ENCODE measurements at regions not wholly inside any gene's neighbourhood (a gene's known extent, or its start where the extent isn't known, plus 50 kb on each side); places are given as distances from the start of the nearest gene placed in this dataset.
"Not testable (repeated sequence)": the region's sequence is repeated elsewhere in the genome, so short reads cannot be mapped to it uniquely, and the experiment has no call there.

DNA sequence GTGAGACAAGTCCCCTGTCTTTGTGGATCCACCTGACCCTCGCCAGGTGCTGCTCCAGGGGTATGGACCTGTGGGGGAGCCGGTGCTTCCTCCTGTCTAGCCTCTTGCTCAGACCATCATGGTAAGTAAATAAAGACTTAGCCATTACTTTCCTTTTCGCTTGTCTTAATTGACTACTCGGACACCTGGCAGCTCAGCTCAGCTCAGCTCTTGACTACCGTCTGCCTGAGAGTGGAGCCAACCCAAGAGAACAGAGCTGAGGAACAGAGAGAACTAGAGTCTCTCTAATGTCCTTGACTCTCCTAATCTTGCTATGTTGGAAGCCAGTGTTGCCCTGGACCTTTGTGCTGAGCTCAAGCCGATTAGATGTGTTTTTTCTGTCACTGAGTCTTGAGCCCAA, 170.3 kb upstream of the CXCR4 start:
- DNase-seq (ENCODE audit: low read depth, low spot score) = no peak

DNA sequence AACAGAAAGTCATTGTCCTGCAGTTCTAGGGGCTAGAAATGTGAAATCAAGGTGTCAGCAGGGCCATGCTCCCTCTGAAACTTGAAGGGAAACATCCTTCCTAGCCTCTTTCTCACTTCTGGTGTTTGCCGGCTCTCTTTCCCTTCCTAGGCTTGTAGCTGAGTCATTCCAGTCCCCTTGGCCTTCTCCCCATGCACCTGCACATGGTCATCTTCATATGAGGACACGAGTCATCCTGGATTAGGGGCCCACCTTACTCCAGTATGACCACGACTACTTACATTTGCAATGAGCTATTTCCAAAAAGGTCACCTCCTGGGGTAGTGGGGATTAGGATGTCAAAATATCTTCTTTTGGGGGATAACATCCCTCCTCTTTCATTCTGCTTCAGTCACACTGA, 168.5 kb upstream of the CXCR4 start:
- DNase-seq (ENCODE audit: low read depth, low spot score) = no peak

GRCh38 chr2:136284226-136285119, 166.5 kb upstream of the CXCR4 start:
- DNase-seq (ENCODE audit: low read depth, low spot score) = no peak

- no peak for DNase-seq (ENCODE audit: low read depth, low spot score)
Measured at GRCh38 chr2:136282251-136282650, 164.3 kb upstream of the CXCR4 start.

- DNase-seq (ENCODE audit: low read depth, low spot score) = no peak
Measured at GRCh38 chr2:136281281-136282114, 163.5 kb upstream of the CXCR4 start.

GRCh38 chr2:136266346-136266745, 148.4 kb upstream of the CXCR4 start:
- DNase-seq (ENCODE audit: low read depth, low spot score) = not testable (repeated sequence)

DNA sequence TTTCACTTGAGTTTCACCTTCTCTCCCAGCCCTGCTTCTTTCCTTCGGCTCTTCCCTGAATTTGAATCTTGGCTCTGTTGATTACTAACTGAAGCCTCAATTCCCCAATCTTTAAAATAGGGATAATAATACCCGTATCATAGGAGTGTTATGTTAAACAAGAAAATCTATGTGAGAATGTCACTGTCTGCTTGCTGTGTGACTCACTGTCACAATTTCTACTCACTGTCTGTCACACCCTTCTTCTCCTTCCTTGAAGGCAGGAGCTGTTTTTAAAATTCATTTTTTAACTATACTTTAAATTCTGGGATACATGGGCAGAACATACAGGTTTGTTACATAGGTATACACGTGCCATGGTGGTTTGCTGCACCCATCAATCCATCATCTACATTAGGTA, 141.6 kb upstream of the CXCR4 start:
- DNase-seq (ENCODE audit: low read depth, low spot score) = no peak

DNA sequence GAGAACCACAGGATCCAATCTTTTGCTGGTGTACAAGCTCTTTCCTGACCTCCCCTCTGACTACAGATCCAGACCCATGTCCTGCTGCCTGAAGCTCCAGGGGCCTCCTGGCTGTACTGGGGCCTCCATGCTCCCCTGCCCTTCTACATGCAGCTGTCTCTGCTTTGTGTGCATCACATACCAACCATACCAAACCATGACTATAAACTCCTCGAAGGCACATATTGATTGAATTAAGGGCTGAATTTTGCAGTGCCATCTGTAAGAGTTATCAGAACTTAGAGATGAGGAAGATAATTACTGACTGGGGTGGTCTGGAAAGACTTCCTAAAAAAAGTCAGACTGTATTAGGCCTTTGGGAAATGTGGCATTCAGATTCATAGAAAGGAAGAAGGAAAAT, 139.9 kb upstream of the CXCR4 start:
- no peak for DNase-seq (ENCODE audit: low read depth, low spot score)

GRCh38 chr2:136255648-136256461, 137.9 kb upstream of the CXCR4 start:
- no peak for DNase-seq (ENCODE audit: low read depth, low spot score)

GRCh38 chr2:136255127-136255526, 137.2 kb upstream of the CXCR4 start:
- no peak for DNase-seq (ENCODE audit: low read depth, low spot score)

DNA sequence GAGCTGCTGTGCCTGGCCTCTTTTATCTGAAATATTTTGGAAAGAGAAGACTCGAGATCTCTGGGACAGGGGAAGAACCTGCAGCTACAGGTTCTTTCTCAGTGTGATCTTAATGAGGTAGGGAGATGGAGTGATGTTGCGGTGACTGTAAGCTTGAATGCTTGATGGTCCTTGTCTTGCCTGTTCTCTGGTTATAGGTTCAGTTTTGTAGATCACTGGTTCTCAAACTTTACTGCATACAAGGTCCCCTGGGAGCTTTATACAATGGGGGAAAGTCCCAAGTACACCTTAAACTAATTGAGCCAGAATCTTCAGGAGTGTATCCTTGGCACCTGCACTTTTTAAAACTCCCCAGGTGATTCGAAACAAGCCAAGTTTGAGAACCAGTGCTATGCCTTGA, 136.7 kb upstream of the CXCR4 start:
- no peak for DNase-seq (ENCODE audit: low read depth, low spot score)

- no peak for DNase-seq (ENCODE audit: low read depth, low spot score)
Measured at GRCh38 chr2:136253288-136254004, 135.5 kb upstream of the CXCR4 start.

- DNase-seq (ENCODE audit: low read depth, low spot score) = no peak
Measured at GRCh38 chr2:136251885-136252585, 134.1 kb upstream of the CXCR4 start.

- DNase-seq (ENCODE audit: low read depth, low spot score) = no peak
Measured at GRCh38 chr2:136251197-136251884, 133.4 kb upstream of the CXCR4 start.

- no peak for DNase-seq (ENCODE audit: low read depth, low spot score)
Measured at GRCh38 chr2:136250131-136250530, 132.2 kb upstream of the CXCR4 start.

DNA sequence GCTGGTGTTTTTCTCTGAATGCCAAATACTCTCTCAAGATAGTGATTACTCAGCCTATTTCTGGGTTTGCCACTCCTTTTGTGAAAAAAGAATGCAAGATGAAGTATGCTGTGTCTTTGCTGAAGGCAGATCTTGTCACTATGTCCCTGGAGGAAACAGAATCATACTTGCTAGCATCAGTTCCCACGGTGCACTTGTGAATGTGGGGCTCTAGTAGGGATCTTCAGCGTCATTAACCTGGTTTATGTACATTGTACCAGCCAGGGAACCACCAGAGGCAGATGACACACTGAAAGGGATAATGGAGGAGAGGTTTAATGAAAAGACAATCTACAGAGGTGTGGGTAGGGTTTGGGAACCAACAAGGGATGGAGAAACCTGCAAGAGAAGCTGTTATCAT, 131.0 kb upstream of the CXCR4 start:
- DNase-seq (ENCODE audit: low read depth, low spot score) = no peak

- DNase-seq (ENCODE audit: low read depth, low spot score) = no peak
Measured at GRCh38 chr2:136248242-136248641, 130.3 kb upstream of the CXCR4 start.

- DNase-seq (ENCODE audit: low read depth, low spot score) = no peak
Measured at GRCh38 chr2:136247204-136247950, 129.4 kb upstream of the CXCR4 start.

- DNase-seq (ENCODE audit: low read depth, low spot score) = no peak
Measured at GRCh38 chr2:136246086-136246669, 128.2 kb upstream of the CXCR4 start.

Measured in brain pericyte (primary cell).